Fibroblast of villous mesenchyme (primary cell): ENCODE measurements at regions not wholly inside any gene's neighbourhood (a gene's known extent, or its start where the extent isn't known, plus 50 kb on each side); places are given as distances from the start of the nearest gene placed in this dataset.

Experiments
- DNase-seq: peaks from one replicate; pipeline ENCODE4 v3.0.0-alpha.2; 2010; ENCODE audit warnings: low read depth
- H3K4me3 ChIP-seq: 2 replicates; pipeline ENCODE4 v1.5.1; 2011; ENCODE audit warnings: low read depth, mild to moderate bottlenecking, low read length
- TF ChIP-seq, protein P1 (sequence below): IDR thresholded peaks from 2 replicates; pipeline ENCODE4 v1.5.1; 2012; ENCODE audit warnings: low read depth, mild to moderate bottlenecking, low read length; ENCODE audit not compliant: insufficient read depth

DNA sequence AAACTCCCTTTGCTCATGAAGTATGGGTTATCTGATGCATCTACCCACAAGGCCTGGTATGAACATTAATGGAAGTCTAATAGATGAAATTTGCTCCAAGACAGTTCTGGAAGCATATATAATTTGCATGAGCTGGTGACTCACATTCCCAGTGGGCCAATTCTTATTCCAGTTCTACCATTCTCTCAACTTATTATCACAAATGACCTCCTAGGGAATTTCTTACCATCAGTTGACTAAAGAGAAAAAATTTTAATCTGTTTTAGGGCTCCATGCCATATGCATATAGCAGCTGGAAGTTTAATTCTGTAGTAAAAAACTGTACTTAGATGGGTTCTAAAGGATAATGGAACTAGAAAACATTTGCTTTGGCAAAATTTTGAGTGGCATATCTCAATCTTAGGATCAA, 165.2 kb upstream of the COL3A1 start:
- TF ChIP-seq, protein P1, sequence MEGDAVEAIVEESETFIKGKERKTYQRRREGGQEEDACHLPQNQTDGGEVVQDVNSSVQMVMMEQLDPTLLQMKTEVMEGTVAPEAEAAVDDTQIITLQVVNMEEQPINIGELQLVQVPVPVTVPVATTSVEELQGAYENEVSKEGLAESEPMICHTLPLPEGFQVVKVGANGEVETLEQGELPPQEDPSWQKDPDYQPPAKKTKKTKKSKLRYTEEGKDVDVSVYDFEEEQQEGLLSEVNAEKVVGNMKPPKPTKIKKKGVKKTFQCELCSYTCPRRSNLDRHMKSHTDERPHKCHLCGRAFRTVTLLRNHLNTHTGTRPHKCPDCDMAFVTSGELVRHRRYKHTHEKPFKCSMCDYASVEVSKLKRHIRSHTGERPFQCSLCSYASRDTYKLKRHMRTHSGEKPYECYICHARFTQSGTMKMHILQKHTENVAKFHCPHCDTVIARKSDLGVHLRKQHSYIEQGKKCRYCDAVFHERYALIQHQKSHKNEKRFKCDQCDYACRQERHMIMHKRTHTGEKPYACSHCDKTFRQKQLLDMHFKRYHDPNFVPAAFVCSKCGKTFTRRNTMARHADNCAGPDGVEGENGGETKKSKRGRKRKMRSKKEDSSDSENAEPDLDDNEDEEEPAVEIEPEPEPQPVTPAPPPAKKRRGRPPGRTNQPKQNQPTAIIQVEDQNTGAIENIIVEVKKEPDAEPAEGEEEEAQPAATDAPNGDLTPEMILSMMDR, result no peak
- H3K4me3 ChIP-seq, result no peak overlapping the region
- DNase-seq, result peak; percentile 43

DNA sequence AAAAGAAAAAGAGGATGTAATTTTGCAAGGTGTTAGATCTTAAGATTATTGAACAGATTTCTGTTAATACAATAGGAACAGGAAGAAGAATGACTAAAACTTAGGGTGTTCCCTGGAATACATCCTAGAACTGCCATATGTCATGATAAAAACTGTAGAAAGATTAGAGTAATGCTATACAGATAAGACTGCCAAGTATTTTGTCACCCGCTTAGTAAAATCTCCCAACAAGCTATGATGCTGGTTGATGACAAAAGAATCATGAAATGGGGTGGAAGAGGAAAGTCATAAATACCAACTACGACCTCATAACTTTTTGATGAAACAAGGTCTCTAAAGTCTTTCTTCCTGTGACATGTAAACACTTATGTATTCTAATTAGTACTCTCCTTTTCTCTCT, 163.6 kb upstream of the COL3A1 start:
- H3K4me3 ChIP-seq, result no peak overlapping the region
- DNase-seq, result peak; percentile 77
- TF ChIP-seq, protein P1, result no peak

DNA sequence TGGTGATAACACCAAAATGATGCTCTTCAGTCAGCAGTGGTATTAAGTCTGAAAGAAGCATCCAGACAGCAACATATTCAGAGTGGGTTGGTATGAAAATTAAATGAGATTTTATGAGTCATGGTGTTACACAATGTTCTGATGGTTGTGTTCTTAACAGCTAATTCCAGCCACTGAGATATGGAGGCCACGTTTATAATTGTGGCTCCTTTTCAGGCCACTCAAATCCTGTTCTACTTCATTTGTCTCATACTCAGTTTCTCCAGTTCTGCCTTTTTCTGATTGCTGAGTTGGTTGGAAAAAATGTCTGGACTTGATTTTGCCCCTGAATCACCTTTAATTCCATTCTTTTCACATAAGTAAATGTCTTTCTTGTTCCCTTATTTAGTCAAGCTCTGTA, 162.7 kb upstream of the COL3A1 start:
- peak; percentile 92 for DNase-seq
- TF ChIP-seq, protein P1, result no peak
- H3K4me3 ChIP-seq, result no peak overlapping the region

DNA sequence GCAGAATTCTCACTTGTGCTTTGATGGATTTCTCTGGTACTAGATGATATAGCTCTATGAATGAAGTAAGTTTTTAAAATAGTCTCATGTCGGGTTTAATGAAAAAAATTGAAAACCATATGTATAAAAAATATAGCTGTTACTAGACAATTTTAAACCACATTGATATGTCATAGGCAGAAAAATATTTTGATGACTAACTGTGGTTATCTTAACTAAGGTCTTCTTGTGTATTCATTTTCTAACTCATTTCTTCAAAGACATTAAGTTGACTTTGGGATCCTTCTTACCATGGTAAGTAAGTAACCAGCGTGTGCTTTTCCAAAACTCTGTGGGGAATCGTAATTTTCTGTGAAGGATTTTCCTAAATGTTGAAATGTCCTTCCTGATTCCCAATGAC, 160.9 kb upstream of the COL3A1 start:
- H3K4me3 ChIP-seq, result no peak overlapping the region
- peak; percentile 14 for DNase-seq
- TF ChIP-seq, protein P1, result no peak

DNA sequence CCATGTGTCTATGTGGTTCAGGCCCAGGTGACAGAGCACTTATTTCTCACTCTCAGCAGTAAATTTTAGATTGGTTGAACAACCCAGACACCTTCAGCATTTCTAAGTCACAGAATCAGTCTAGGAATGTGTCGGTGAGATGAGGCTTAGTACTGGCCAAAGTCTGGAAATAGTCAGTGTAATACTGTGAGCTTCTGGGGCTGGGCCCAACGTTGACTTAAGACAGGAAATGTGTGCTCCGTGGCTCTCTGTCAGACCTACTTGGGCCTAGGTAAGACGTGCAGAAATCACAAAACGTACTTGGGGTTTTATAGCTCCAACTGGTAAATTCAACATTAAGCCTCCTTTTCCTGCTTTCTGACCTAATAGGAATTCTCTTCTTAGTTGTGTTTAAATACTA, 160.3 kb upstream of the COL3A1 start:
- TF ChIP-seq, protein P1, result no peak
- H3K4me3 ChIP-seq, result no peak overlapping the region
- peak; percentile 42 for DNase-seq

DNA sequence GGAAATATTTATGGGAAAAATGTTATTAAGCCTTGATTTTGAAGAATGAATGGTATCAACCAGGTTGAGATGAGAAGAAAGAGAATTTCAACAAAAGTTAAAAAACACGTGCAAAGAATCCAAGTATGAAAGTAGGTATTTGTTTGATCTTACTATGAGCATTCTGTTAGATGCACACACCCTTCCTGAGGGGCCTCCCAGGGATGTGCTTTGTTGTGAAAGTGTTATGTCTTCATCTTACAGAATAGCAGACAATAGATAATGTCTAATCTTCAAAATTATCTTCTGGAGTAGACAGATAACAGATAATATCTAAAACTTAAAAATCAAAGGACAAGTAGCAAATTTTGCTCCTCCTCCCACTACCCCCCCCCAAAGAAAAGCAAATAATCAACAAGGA, 155.2 kb upstream of the COL3A1 start:
- DNase-seq, result no peak
- H3K4me3 ChIP-seq, result no peak overlapping the region
- TF ChIP-seq, protein P1, result no peak

DNA sequence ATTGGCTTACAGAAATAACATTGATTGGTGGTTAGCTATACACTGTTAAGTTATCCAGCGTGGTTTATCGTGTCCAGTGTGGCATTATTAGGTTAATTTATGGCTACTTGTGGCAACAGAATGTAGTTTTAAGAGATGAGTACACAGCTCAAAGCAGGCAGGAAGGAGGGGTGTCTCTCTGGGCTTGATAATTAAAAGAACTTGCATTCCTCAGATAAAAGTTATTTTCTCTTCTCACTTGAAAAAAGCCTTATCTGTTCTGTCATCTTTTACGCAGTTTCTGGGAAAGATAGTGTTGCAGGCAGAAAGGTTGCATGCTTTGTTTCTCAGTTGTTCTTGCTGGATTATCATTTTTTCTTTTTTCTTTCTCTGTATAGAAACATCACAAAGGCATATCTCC, 154.4 kb upstream of the COL3A1 start:
- H3K4me3 ChIP-seq, result no peak overlapping the region
- TF ChIP-seq, protein P1, result no peak
- DNase-seq, result peak; percentile 92
